OCI-LY7 (cell line): ENCODE measurements at regions not wholly inside any gene's neighbourhood (a gene's known extent, or its start where the extent isn't known, plus 50 kb on each side); places are given as distances from the start of the nearest gene placed in this dataset.

Experiments used
- CTCF ChIP-seq: fragments of 200-600 bp; sonication (generic); conservative IDR thresholded peaks from 2 replicates; pipeline ENCODE4 v1.5.1; 2014; ENCODE audit warnings: mild to moderate bottlenecking, antibody characterized with exemption, low read length, moderate library complexity, mixed read lengths
- EZH2phosphoT487 ChIP-seq: fragments of 200-600 bp; sonication (generic); IDR thresholded peaks from 2 replicates; pipeline ENCODE4 v1.6.1; 2018; ENCODE audit warnings: low read depth, borderline replicate concordance, mild to moderate bottlenecking, mixed run types, antibody characterized with exemption, low read length, moderate library complexity, mixed read lengths

- TF ChIP-seq CTCF (peak; percentile 81), EZH2phosphoT487 (no peak)
Measured at GRCh38 chr4:173752610-173753230, 222.7 kb upstream of the HAND2 start.
